AG09309 (cell line): ENCODE measurements at regions not wholly inside any gene's neighbourhood (a gene's known extent, or its start where the extent isn't known, plus 50 kb on each side); places are given as distances from the start of the nearest gene placed in this dataset.

Experiments
- DNase-seq: peaks from one replicate; pipeline ENCODE4 v3.0.0-alpha.2; 2010; ENCODE audit warnings: low read depth
- H3K4me3 ChIP-seq: 2 replicates; pipeline ENCODE4 v1.5.1; 2011; ENCODE audit warnings: mild to moderate bottlenecking, low read depth, low read length, moderate library complexity; ENCODE audit not compliant: control insufficient read depth
- TF ChIP-seq, protein P1 (sequence below): IDR thresholded peaks from 2 replicates; pipeline ENCODE4 v1.5.1; 2011; ENCODE audit warnings: mild to moderate bottlenecking, low read depth, low read length, inconsistent platforms; ENCODE audit not compliant: insufficient read depth, control insufficient read depth; ENCODE audit errors: missing control alignments

DNA sequence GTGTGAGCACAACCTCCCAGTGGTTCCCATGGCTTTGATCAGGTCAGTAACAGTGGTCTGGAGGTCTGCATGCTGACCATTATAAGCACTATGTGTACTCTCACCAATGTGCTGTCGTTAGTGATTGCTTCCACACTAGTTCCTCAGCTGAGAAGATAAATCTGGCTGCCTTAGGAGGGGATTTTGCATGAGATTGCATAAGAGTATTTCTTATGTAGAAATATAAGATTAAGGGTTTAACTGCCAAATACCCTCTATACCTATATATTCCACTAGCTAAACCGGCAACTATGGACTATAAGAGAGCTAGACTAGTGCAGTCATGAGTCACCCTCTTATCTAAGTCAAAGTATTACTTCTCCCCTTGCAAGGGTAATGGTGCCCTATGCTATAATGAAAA is 580.2 kb downstream of the CDH11 start:
- no peak overlapping the region for H3K4me3 ChIP-seq
- DNase-seq = no peak
- TF ChIP-seq, protein P1, sequence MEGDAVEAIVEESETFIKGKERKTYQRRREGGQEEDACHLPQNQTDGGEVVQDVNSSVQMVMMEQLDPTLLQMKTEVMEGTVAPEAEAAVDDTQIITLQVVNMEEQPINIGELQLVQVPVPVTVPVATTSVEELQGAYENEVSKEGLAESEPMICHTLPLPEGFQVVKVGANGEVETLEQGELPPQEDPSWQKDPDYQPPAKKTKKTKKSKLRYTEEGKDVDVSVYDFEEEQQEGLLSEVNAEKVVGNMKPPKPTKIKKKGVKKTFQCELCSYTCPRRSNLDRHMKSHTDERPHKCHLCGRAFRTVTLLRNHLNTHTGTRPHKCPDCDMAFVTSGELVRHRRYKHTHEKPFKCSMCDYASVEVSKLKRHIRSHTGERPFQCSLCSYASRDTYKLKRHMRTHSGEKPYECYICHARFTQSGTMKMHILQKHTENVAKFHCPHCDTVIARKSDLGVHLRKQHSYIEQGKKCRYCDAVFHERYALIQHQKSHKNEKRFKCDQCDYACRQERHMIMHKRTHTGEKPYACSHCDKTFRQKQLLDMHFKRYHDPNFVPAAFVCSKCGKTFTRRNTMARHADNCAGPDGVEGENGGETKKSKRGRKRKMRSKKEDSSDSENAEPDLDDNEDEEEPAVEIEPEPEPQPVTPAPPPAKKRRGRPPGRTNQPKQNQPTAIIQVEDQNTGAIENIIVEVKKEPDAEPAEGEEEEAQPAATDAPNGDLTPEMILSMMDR = no peak

DNA sequence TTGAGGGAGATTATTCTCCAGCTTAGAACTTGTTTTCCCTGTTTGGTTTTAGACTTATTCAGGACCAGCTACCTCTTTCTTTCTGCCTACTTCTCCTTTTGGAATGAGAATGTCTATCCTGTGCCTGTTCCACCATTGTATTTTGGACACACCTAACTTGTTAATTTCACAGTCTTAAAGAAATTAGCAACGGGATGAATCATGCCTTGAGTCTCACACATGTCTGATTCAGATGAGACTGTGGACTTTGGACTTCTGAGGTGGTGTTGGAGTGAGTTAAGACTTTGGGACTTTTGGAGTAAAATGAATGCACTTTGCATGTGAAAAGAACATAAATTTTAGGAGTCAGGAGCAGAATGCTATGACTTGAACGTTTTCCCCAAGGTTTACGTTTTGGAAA is 581.4 kb downstream of the CDH11 start:
- TF ChIP-seq, protein P1 = no peak
- DNase-seq = no peak
- H3K4me3 ChIP-seq = no peak overlapping the region

DNA sequence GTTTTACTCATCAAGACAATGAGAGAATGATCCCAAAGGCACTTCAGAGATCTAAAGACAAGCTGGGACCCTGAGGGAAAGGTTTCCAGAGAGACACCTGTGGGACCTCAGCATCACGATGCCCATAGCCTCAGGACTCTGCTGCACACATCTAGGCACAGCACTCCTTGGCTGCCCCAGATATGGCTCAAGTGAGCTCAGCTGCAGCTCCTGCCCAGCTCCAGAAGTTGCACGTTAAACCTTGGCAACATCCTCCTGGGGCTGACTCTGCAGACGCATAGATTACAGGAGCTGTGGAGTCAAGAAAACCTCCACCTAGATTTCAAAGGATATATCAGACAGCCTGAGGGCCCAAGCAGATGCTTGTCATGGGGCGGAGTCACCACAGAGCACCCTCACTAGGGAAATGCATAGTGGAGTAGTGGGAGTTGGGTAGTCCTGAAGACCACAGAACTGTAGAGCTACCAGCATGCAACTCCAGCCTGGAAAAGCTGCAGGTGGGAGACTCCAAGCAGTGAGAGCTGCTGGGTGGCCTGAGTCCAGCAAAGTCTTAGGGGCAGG is 582.0 kb downstream of the CDH11 start:
- TF ChIP-seq, protein P1 = no peak
- H3K4me3 ChIP-seq = no peak overlapping the region
- no peak for DNase-seq

DNA sequence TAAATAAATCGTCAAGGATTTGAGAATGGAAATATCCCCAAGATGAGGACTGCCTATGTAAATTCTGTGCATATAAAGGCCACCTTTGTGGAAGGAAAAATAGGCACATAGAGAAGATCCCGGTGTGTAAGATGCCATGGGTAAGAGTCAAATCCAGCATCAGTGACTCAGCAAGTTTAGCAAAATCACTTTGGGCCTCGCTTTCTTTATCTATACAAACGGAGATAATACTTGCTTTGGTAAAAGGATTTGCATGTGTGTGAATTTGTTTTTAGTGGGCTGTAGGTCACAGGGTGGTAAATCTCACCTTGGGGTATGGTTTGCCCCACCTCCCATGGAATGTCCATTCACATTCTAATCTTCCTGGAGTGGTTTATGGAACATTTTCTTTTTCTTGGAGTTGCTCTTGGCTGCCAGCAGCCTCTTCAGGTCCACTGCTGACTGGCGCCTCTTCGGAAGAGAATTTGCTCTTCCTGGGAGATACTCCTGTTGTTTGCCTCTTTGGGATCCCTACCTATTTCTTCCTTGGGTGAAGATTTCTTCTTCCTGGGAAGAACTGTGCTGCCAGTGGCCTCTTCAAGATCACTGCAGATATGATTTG is 587.6 kb downstream of the CDH11 start:
- no peak overlapping the region for H3K4me3 ChIP-seq
- DNase-seq = no peak
- TF ChIP-seq, protein P1 = no peak

DNA sequence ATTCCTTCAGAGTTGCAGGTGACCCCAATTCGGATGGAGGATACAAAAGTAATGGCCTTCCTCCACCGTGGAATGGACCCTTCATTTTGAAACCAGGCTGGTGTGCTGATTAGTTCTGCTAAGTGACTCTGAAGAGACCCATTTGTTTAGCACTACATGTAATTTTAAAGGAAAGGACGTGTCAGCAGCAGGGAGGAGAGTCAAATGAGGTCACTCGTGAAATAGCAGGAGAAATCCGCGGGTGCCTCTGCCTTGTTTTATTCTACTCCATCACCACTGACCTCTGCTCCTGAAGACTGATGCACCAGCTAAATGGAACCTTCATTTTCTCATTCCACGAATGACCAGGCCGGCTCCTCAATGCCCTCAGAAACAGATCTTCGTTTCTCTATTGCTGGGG is 589.2 kb downstream of the CDH11 start:
- TF ChIP-seq, protein P1 = no peak
- H3K4me3 ChIP-seq = no peak overlapping the region
- DNase-seq = no peak

DNA sequence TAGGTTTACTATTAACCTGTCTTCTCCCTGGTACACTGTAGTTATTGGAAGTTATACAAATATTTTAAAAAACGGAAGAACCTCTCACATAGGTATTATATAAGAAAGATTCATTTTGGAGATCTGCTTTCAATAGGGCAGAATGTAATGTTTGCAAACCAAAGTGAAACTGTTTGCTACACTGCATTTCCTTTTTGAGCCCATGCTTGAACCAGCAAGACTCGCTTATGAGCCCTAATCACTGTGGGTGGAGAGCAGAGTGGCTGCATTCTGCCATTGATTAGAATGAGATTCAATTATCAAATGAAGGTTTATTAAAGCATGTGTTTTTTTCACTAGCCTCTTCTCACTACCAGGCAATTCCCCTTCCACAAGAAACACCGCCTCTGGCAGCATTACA is 589.7 kb downstream of the CDH11 start:
- TF ChIP-seq, protein P1 = no peak
- DNase-seq = no peak
- no peak overlapping the region for H3K4me3 ChIP-seq

DNA sequence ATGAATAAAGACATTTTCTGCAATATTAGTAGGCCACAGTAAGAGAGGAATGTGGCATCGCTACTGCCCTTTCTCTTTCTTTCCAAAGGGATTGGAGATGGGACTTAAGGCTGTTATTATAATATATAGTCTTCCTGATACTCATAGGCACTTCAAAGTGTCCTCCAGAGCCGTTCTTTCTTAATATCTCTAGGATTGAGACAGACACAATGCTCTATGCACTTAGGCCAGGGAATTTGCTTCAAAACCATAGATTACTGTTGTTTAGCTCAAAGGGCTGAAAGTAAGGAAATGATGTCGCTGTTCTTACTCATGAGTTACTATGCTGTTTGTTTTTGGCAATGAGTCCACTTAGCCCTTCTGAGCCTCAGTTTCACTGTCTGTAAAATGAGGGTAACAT is 590.5 kb downstream of the CDH11 start:
- no peak overlapping the region for H3K4me3 ChIP-seq
- TF ChIP-seq, protein P1 = no peak
- DNase-seq = no peak
